22Rv1 (cell line): ENCODE measurements at regions not wholly inside any gene's neighbourhood (a gene's known extent, or its start where the extent isn't known, plus 50 kb on each side); places are given as distances from the start of the nearest gene placed in this dataset.

Experiments
- H3K27ac ChIP-seq: fragments of 450-650 bp; 2 replicates; pipeline ENCODE4 v1.5.1; 2017
- ZFX ChIP-seq: fragments of 450-650 bp; IDR thresholded peaks from 2 replicates; pipeline ENCODE4 v1.6.1; 2017; ENCODE audit warnings: antibody characterized with exemption, borderline replicate concordance
- TF ChIP-seq, protein P1 (sequence below): fragments of 450-650 bp; IDR thresholded peaks from 2 replicates; pipeline ENCODE4 v1.5.1; 2017; ENCODE audit warnings: mild to moderate bottlenecking

DNA sequence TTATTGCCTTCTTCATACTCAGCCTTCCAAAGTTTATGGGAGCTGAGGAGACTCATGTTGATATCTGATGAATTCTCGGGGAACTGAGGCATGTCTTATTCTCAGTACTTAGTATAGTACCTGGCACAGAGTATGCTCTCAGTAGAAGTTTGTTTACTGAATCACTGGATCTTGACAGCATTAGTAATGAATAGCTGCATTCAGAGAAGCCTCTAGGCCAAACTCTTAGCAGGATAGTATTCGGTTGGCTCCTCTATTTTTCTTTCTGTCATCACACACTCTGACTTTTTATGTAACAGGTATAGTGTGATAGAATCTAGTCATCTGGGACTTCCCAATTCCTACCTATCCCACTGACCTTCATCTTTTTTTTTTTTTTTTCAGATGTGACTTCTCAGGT, 566.4 kb upstream of the MAN1A1 start:
- no peak overlapping the region for H3K27ac ChIP-seq
- TF ChIP-seq ZFX = no peak
- TF ChIP-seq, protein P1, sequence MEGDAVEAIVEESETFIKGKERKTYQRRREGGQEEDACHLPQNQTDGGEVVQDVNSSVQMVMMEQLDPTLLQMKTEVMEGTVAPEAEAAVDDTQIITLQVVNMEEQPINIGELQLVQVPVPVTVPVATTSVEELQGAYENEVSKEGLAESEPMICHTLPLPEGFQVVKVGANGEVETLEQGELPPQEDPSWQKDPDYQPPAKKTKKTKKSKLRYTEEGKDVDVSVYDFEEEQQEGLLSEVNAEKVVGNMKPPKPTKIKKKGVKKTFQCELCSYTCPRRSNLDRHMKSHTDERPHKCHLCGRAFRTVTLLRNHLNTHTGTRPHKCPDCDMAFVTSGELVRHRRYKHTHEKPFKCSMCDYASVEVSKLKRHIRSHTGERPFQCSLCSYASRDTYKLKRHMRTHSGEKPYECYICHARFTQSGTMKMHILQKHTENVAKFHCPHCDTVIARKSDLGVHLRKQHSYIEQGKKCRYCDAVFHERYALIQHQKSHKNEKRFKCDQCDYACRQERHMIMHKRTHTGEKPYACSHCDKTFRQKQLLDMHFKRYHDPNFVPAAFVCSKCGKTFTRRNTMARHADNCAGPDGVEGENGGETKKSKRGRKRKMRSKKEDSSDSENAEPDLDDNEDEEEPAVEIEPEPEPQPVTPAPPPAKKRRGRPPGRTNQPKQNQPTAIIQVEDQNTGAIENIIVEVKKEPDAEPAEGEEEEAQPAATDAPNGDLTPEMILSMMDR = no peak

DNA sequence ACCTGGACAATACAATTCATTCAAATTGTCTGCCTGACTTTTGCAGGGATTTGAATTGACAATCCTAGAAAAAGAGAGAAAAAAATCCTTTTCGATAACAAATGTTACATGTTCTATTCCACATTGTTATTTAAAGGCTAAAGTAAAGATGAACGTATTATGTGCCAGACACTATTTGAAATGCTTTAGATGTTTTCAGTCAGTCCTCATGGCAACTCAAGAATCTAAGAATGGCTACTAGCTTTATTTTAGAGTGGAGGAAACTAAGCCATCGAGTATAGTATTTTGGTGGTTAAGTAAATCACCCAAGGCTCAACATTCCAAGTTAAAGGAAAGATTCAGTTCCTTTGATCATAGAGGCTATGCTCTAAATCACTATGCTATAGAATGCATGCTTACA, 558.6 kb upstream of the MAN1A1 start:
- H3K27ac ChIP-seq = no peak overlapping the region

DNA sequence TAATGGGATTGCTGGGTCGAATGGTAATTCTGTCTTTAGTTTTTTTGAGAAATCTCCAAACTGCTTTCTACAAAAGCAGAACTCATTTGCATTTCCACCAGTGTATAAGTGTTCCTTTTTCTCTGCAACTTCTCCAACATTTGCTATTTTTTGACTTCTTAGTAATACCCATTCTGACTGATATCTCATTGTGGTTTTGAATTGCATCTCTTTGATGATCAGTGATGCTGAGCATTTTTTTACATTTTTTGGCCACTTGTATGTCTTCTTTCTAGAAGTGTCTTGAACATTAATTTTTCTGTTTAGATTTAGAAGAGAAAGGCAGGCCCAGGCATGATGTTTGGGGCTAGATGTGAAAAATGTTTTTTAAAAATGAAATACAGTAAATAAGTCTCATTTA, 553.1 kb upstream of the MAN1A1 start:
- TF ChIP-seq, protein P1 = no peak
- TF ChIP-seq ZFX = no peak

More for the DNA sequence above, 558.6 kb upstream of the MAN1A1 start:
- TF ChIP-seq, protein P1 = no peak
- no peak for TF ChIP-seq ZFX

DNA sequence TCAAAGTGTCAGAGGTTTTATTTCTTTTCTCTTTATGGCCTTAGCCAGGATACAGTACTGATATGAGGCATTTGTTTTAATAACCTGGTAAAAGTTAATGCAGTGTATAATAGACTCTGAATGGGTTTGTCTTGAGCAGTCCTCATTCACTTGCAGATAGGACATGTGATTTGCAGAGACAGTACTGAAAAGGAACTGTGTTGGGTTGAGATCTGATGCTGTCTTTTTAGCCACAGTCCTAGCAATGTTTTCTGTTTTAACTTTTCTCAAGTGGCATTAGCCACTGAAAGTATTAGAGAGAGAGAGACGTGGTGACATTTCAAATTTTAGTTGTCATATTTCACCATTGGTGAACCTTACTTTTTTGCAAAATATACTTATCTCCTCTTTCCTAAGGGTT, 547.2 kb upstream of the MAN1A1 start:
- TF ChIP-seq, protein P1 = no peak
- TF ChIP-seq ZFX = no peak

More for the DNA sequence above, 553.1 kb upstream of the MAN1A1 start:
- no peak overlapping the region for H3K27ac ChIP-seq

DNA sequence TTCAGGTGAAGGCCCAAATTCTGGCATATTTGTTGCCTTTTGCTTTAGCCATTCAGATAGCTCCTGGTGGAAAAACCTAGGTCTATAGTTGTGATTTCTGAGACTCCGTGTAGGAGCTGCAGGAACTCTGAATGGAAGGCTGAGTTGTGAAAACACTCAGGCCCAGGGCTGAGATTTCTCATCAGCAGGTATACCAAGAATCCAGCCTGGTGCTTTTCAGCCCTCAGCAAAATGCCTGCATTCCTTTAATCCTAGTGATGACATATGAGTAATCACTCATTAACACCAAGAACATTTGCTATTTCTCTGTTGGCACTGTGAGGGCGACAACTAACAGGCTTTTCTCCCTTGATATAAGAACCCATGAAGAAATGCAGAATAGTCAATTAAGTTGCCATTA, 546.1 kb upstream of the MAN1A1 start:
- no peak overlapping the region for H3K27ac ChIP-seq
- no peak for TF ChIP-seq ZFX
- TF ChIP-seq, protein P1 = no peak

More for the DNA sequence above, 547.2 kb upstream of the MAN1A1 start:
- no peak overlapping the region for H3K27ac ChIP-seq

DNA sequence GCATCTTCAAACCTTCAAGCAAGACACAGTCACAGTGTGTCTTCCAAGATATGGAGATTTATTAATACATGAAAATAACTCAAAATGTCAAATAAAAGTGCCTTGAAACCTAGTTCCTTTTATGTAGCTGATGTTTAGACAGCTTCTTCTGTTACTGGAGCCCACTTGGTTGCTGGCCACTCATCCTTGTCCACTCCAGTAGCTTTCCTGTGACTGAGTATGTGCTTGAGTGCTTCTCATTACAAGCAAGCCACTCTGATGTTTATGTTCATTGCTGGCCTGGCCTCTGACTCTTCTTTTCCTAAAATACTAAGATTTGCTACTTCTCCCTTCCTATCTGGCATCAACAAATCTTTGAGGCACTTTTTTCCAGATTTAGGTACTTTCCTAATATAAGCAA, 545.2 kb upstream of the MAN1A1 start:
- H3K27ac ChIP-seq = no peak overlapping the region
- TF ChIP-seq, protein P1 = no peak
- no peak for TF ChIP-seq ZFX

DNA sequence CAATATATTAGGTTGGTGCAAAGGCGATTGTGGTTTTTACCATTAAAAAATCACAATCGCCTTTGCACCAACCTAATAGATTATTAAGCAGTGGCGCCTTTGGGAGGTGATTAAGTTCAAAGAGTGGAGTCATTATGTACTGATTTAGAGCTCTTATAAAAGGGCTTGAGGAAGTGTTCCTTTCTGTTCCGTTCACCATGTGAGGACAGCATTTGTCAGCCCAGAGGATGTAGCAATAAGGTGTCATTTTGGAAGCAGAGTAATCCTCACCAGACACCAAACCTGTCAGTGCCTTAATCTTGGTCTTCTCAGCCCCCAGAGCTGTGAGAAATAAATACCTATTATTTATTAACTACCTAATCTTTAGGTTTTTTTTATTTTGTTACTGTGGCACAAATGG, 542.1 kb upstream of the MAN1A1 start:
- no peak overlapping the region for H3K27ac ChIP-seq
- TF ChIP-seq ZFX = no peak
- TF ChIP-seq, protein P1 = no peak
